BJ (cell line): ENCODE measurements at regions not wholly inside any gene's neighbourhood (a gene's known extent, or its start where the extent isn't known, plus 50 kb on each side); places are given as distances from the start of the nearest gene placed in this dataset.

Source experiments
- CTCF ChIA-PET: fragments of 350-600 bp; formaldehyde crosslinking; extraction: SDS; loops from one replicate; lab custom pipeline; 2021; ENCODE audit warnings: antibody characterized with exemption, inconsistent platforms; lab: Yijun Ruan, JAX
- POLR2A ChIA-PET: fragments of 300-600 bp; sonication (Branson Sonifier 250); formaldehyde crosslinking; extraction: SDS; loops from one replicate; lab custom pipeline; 2021; ENCODE audit warnings: antibody characterized with exemption; lab: Charles Lee
- DNase-seq: peaks from one replicate; pipeline ENCODE4 v3.0.0-alpha.2; 2011; ENCODE audit warnings: low read depth
- H3K27me3 ChIP-seq: 2 replicates; pipeline ENCODE4 v1.6.0; 2011; ENCODE audit warnings: low read length; ENCODE audit not compliant: control insufficient read depth, insufficient read depth
- H3K36me3 ChIP-seq: 2 replicates; pipeline ENCODE4 v1.5.1; 2011; ENCODE audit warnings: low read length; ENCODE audit not compliant: control insufficient read depth, insufficient read depth
- H3K4me3 ChIP-seq: 2 replicates; pipeline ENCODE4 v1.5.1; 2011; ENCODE audit warnings: low read depth, mild to moderate bottlenecking, control low read depth, low read length
- CTCF ChIP-seq: IDR thresholded peaks from 2 replicates; pipeline ENCODE4 v1.5.1; 2011; ENCODE audit warnings: low read depth, mild to moderate bottlenecking, control low read depth, inconsistent platforms, low read length, moderate library complexity; ENCODE audit not compliant: insufficient read depth

GRCh38 chrY:8611815-8612214 is 725.4 kb upstream of the TSPY4 start:
- Histone ChIP-seq H3K27me3 (no peaks in the 10 kb centered on the region), H3K36me3 (no peaks in the 10 kb centered on the region), H3K4me3 (no peak overlapping the region)
- TF ChIP-seq CTCF: no peak
- POLR2A ChIA-PET: no interaction called here
- CTCF ChIA-PET: no interaction called here
- DNase-seq: no peak

GRCh38 chrY:8618302-8618701 is 719.0 kb upstream of the TSPY4 start:
- Histone ChIP-seq H3K36me3 (no peaks in the 10 kb centered on the region), H3K27me3 (no peaks in the 10 kb centered on the region), H3K4me3 (no peak overlapping the region)
- TF ChIP-seq CTCF: no peak
- POLR2A ChIA-PET: no interaction called here
- CTCF ChIA-PET: no interaction called here
- DNase-seq: no peak

- POLR2A ChIA-PET: no interaction called here
- no peak for DNase-seq
- H3K27me3 ChIP-seq: no peaks in the 10 kb centered on the region
- CTCF ChIA-PET: no interaction called here
- TF ChIP-seq CTCF: no peak
- no peaks in the 10 kb centered on the region for H3K36me3 ChIP-seq
- H3K4me3 ChIP-seq: no peak overlapping the region
Measured at GRCh38 chrY:8622156-8622555, 715.1 kb upstream of the TSPY4 start.

- ChIA-PET CTCF (no interaction called here), POLR2A (no interaction called here)
- no peak for TF ChIP-seq CTCF
- H3K36me3 ChIP-seq: no peaks in the 10 kb centered on the region
- no peaks in the 10 kb centered on the region for H3K27me3 ChIP-seq
- H3K4me3 ChIP-seq: no peak overlapping the region
- no peak for DNase-seq
Measured at GRCh38 chrY:8622856-8623255, 714.4 kb upstream of the TSPY4 start.

GRCh38 chrY:8629636-8630035 is 707.6 kb upstream of the TSPY4 start:
- Histone ChIP-seq H3K27me3 (no peaks in the 10 kb centered on the region), H3K4me3 (no peak overlapping the region), H3K36me3 (no peaks in the 10 kb centered on the region)
- DNase-seq: no peak
- ChIA-PET POLR2A (no interaction called here), CTCF (no interaction called here)
- no peak for TF ChIP-seq CTCF
